ENCODE measurements at regions not wholly inside any gene's neighbourhood (a gene's known extent, or its start where the extent isn't known, plus 50 kb on each side); places are given as distances from the start of the nearest gene placed in this dataset.
"Not testable (repeated sequence)": the region's sequence is repeated elsewhere in the genome, so short reads cannot be mapped to it uniquely, and the experiment has no call there.

DNA sequence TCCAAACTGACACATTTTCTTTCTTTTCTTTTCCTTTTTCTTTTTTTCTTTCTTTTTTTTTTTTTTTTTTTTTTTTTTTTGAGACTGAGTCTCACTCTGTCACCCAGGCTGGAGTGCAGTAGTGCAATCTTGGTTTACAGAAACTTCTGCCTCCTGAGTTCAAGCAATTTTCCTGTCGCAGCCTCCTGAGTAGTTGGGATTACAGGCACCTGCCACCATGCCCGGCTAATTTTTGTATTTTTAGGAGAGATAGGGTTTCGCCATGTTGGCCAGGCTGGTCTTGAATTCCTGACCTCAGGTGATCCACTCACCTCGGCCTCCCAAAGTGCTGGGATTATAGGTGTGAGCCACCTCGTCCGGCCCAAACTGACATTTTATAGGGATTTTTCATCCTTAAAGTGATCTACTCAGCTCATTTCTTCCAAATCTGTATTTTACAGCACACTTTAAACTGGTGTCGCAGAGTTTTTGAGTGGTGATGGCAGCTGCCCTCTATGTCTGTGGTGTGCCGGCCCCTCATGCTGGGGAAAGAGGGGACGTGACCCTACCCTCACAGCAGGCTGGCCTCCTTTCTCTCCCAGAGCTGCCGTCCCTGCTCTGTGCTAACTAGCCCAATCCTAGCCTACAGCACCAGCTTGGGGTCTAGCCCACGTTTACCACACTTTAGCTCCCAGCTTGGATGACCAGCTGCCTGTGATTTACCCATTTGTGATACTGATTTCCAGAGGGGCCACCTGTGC is 211.9 kb upstream of the HAAO start:
- DNase-seq (ENCODE audit: low read depth in 2 of 2) = not testable (repeated sequence)

DNA sequence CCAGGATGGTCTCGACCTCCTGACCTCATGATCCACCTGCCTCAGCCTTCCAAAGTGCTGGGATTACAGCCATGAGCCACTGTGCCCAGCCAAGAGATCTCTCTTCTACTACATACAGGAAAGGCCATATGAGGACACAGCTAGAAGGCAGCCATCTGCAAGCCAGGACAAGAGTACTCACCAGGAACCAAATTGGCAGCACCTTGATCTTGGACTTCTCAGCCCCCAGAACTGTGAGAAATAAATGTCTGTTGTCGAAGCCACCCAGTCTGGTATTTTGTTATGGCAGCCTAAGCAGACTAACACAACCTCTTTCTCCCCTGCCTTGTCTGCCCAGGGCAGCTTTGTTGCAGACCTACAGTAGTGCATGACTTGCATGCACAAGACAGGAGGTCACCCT is 211.3 kb upstream of the HAAO start:
- DNase-seq (ENCODE audit: low read depth in 2 of 2) = no peak

DNA sequence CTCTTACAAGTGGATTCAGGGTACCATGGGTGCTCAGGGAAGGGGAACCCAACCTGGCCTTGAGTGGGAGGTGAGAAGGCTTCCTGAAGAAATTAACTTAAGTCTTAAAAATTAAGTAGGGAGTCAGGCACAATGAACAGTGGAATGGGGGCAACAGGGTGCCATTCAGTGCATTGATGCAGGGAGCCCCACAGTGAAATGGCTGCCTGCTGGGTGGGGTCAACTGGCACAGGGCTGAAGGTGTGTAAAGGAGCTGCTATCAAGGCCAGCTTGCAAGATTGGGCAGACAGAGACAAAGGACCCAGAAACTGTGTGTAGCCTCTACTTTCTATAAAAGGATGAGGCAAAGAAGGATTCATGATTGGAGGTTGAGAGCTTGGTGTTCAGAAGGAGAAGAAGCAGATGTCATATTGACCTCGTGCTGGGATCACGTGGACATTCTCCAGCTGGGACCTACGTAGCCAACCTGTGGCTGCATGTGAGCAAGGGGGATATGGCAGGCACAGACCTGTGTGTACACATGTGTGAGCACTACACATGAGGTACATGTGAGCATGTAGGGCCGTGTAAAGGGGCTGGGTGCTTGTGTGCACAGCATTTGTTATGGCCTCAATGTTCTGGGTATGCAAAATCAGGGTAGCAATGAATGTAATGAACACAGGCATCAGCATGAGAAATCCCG is 209.5 kb upstream of the HAAO start:
- DNase-seq (ENCODE audit: low read depth in 2 of 2) = no peak

DNA sequence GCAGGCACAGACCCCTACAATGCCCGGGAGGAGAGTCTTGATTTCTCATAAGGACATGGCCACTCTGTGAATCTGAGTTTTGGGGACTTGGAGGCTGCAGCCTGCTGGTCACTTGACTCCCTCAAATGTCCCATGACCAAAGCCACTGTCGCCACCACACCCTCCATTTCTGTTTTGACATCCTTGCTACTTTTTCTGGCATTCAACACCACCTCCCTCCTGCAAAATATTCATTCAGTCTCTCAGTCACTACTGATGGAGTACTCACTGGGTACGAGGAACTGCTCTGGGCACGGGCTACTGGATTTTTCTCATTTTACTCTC is 208.6 kb upstream of the HAAO start:
- DNase-seq (ENCODE audit: low read depth in 2 of 2) = no peak

DNA sequence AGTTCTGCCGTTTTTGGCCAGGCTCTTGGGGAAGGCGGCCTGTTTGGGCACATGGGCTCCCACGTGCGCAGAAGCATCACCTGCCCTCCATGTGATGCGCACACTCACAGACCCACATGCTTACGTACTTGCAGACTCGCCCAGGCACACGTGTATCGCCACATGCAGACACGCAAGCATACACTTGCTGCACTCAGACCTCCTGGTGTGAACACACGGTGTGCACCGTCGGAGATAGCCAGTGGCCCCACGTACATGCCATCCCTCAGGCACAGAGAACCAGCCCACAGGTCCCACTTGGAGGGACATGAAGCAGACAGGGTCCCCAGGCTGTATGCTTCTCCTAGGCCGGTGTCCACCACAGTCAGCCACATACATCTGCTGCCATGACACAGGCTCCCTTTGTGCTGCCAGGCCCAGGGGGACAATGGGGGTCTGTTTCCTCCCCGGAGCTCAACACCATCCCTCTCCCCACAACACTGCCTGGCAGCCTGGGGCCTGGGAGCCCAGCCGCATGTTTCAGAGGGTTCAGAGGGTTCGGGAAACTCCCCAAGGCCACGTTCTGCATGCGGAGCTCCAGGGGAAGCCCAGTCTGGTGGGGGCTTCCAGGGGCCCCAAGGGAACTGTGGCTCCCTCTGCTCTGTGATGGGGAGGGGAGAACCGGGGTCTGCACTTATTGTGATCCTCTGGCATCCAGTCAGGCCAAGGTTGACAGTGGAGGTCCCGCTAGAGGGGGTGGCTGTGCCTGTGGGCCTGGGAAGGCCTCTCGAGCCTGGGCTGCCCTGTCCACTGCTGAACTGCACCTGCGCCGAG is 208.1 kb upstream of the HAAO start:
- no peak for DNase-seq (ENCODE audit: low read depth in 2 of 2)

DNA sequence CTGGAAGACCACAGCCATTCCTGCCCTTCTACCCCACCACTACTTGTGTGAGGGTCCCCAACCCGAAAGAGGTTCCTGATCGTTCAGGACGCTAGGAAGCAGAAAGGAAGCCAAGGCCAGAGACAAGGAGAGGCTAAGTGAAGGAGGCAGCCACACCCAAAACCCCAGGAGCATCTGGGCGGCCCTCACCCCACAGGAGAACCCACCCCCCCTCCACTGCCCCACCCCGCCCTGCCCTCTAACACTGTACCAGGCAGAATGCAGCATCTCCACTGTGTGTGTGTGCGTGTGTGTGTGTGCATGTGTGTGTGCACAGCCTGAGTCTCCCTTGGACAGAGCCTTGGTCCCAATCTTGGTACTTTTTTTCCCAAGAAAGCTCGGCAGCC is 207.5 kb upstream of the HAAO start:
- DNase-seq (ENCODE audit: low read depth in 2 of 2) = no peak

DNA sequence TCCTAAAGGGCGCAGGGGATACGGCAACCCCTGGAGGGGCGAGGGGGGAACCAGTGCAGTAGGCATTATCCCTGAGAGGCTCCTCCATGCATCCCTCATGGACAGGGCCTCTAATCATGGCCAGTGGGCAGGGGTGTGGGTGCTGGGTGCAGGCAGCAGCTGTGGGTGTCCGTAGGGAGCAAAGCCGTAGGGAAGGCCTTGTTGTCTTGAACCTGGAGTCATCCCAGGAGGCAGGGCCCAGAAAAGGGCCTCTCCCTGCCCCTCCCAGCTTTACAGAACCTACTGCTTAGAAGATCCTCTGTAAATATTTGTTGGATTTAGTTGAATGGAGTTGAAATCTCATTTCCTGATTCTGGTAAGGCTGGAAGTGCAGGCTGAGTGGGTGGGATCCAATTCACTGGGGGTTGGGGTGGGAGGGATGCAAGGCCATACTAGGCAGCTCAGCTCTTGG is 207.0 kb upstream of the HAAO start:
- DNase-seq (ENCODE audit: low read depth in 2 of 2) = no peak

DNA sequence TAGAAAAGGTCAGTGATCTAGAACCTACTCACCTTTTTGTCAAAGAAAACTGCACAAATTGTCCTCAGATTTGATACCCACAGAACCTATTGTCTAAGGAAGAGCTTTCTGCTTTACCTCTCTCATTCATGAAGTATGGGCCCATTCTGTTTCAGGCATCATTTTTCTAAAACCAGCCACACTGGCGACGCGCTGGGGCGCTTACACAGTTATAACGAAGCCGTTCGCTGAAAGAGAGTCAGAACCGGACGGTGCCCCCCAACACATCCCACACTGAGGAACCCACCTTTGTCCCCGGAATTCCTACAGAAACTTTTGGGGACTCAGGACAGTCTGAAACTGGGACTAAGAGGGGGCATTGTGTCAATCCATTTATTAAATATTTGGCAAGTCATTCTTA is 206.3 kb upstream of the HAAO start:
- no peak for DNase-seq (ENCODE audit: low read depth in 2 of 2)

DNA sequence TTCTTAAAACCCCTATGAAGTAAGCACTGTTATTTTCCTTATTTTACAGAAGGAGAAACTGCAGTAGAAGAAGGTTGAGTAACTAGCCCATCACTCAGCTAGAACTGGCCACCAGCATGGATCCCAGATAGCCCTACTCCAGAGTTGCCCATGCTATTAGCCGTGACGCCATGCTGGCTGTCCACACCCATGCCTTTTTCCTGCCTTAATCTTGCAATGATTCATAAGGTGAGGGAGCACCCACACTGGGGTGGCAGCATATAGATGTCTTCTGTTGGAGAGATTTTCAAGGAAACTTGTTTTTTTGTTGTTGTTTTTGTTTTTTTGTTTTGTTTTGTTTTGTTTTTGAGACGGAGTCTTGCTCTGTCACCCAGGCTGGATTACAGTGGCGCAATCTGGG is 204.1 kb upstream of the HAAO start:
- DNase-seq (ENCODE audit: low read depth in 2 of 2) = no peak

DNA sequence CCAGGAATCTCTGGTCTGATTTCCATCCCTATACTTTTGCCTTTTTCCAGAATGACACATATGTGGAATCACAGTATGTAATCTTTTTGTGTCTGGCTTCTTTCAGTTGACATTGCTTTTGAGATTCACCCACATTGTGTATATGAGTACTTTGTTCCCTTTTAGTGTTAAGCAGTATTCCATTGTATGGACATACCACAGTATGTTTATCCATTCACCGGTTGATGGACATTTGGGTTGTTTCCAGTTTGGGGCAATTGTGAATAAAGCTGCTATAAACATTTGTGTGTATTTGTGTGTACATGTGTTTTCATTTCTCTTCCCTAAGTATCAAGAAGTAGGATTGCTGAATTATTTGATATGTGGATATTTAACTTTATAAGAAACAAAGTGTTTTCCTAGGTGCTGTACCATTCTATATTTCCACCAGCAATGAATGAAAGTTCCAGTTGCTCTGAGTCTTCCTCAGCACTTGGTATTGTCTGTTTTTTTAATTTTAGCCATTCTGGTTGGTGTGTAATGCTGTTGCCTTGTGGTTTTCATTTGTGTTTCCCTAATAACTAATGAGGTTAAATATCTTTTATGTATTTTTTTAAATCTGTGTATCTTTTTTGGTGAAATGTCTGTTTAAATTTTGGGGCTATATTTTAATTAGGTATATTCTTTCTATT is 203.5 kb upstream of the HAAO start:
- DNase-seq (ENCODE audit: low read depth in 2 of 2) = no peak

DNA sequence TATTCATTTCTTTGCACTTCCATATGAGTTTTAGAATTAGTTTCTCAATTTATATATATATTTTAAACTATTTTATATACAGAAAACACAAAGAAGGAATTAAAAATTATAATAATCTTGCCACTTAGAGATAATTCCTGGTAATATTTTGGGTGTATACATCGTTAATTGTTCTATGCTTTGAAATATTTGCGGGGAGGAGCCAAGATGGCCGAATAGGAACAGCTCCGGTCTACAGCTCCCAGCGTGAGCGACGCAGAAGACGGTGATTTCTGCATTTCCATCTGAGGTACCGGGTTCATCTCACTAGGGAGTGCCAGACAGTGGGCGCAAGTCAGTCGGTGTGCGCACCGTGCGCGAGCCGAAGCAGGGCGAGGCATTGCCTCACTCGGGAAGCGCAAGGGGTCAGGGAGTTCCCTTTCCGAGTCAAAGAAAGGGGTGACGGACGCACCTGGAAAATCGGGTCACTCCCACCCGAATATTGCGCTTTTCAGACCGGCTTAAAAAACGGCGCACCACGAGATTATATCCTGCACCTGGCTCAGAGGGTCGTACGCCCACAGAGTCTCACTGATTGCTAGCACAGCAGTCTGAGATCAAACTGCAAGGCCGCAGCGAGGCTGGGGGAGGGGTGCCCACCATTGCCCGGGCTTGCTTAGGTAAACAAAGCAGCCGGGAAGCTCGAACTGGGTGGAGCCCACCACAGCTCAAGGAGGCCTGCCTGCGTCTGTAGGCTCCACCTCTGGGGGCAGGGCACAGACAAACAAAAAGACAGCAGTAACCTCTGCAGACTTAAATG is 197.1 kb upstream of the HAAO start:
- not testable (repeated sequence) for DNase-seq (ENCODE audit: low read depth in 2 of 2)

DNA sequence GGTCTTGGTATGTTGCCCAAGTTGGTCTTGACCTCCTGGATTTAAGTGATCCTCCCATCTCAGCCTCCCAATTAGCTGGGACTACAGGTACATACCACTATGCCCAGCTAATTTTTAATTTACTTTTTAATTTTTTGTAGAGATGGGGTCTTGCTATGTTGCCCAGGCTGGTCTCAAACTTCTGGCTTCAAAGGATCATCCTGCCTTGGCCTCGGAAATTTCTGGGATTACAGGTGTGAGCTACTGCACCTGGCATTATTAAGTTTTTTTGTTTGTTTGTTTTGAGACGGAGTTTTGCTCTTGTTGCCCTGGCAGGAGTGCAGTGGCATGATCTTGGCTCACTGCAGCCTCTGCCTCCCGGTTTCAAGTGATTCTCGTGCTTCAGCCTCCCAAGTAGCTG is 195.7 kb upstream of the HAAO start:
- DNase-seq (ENCODE audit: low read depth in 2 of 2) = not testable (repeated sequence)

DNA sequence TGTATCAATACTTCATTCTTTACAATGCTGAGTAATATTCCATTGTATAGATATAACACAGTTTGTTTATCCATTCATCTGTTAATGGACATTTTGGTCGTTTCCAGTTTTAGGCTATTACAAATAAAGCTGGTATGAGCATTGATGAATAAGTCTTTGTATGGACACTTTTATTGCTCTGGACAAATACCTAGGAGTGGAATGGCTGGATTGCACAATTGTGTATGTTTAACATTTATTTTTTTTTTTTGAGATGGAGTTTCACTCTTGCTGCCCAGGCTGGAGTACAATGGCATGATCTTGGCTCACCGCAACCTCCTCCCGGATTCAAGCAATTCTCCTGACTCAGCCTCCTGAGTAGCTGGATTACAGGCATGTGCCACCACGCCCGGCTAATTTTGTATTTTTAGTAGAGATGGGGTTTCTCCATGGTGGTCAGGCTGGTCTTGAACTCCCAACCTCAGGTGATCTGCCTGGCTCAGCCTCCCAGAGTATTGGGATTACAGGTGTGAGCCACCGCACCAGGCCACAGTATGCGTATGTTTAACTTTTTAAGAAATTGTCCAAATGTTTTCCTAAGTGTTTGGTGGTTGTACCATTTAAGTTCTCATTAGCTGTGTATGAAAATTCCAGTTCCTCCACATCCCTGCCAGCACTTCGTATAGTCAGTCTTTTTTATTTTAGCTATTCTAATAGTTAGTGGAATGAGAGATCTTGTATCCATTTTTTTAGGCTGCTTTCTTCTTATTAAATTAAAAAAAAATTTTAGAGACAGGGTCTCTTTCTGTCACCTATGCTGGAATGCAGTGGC is 194.9 kb upstream of the HAAO start:
- no peak for DNase-seq (ENCODE audit: low read depth in 2 of 2)

DNA sequence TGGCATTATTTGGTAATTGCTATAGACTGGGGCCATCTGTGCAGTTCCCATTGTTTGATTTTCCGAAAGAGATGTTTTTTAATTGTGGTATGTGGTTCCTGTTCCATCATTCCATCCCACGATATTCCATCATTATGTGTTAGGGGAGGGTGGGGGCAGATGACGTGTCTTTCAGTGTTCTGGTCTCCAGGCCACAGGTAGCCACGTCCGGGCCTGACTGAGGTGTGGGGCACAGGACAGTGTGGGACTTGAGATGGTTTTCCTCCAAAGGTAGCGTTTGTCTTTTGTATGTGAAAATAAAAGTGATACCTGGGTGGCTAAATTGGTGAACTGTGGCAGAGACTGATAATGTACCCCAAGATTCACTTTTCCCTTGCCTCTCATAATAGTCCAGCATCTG is 192.2 kb upstream of the HAAO start:
- peak in 1 of 2 donors; percentile 36 for DNase-seq (ENCODE audit: low read depth in 2 of 2)

DNA sequence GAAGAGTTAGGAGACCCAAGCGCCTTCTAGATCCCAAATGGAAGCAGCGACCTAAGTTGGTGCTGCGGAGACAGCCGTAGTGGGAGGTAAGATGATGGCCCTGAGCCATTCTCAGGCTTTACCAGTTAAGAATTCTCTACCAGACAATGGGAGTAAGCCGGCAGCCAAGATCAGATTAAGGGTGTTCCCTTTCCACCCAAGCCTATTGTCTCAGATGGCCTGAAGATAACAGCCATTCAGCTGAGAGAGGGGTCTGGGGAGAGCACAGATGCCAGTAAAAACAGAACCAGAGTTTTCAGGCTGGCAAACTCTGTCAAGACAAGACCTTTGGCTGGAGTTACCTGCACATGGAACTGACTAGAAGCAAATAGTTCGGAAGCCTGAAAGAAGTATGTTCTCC is 191.7 kb upstream of the HAAO start:
- DNase-seq (ENCODE audit: low read depth in 2 of 2) = no peak

DNA sequence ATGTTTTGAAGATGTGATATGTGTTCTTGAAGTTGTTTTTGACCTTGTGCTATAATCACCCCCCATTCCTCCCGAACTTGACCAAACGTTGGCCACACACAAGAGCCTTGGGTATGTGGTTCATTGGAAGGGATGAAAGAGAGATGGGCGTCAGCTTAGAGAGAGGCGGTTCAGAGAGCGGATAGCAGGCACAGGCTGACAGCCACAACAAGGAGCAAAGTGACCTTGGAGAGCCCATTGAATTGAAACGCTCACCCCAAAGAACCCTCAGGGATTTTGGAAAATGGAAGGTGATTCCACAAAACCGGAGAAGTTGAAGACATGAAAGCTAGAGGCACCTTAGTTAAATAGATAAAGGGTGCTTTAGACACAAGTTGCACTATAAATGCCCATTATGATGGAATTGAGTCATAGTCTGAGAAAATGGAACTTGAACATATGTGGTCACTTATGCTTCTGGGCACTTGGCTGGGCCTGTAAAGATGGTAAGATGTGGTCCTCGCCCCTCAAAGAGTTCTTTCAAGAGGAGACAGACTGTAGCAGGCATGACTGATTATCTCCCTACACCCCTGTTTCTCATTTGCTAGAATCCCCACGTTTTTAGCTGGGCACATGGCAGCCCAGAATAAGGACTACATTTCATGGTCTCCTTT is 188.5 kb upstream of the HAAO start:
- no peak for DNase-seq (ENCODE audit: low read depth in 2 of 2)

DNA sequence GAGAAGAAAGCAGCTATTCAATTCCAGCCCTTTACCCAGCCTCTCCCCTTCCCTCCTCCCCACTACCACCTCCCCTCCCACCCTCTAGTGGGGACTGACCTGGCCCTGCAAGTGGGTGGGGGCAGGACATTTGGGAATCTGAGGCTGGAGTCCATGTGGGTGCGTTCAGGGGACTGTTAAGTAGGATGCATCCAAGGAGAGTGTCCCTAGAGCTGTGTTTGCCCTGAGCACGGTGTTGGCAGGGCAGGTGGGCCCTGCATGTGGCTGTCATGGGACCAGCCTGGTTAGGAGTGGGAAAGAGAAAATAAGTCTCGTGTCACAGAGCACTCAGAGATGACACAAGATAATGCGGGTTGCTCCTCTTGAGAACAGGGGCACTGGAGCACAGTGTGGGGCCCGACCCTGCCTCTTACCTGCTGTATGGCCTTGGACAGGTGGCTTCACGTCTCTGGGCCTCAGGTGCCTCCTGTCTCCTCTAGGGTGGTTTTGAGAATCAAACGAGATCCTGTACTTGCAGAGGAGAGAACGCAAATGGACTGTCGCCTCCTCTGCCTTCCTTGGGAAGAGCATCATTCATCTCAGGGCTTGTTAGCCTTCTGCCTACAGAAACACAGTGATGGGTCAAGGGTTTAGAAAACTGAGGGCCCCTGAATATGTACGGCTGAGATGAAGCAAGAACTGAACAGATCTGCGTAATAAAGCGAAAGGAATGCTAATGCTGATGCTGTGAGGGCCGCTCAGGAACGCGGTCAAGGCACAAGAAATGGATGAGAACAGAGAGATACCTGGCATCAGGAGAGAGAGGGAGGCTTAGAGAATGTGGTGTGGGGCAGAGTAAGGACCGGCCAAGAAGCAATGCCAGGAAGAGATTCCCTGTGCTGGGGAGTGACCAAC is 187.7 kb upstream of the HAAO start:
- DNase-seq (ENCODE audit: low read depth in 2 of 2) = no peak

DNA sequence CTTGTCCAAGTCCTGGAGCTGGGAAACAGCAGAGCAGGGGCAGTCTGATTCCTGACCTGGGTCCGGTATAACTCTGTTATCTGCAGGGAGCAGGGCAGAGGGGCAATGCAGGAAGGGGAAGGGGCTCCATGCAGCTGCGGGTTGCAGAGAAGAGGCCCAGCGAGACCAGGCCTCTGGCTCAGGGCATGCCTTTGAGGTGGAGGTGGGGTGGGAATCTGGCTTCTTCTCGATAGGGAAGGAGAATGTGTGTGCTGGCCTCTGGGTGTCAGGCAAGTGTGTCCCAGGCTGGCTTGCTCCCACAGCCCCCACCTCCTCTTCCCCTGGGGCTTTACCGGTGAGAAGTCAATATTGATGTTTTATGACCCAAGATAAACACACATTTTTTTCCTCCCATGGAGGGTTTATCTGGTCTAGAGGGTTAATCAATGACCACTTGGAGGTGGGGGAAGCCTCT is 187.1 kb upstream of the HAAO start:
- no peak for DNase-seq (ENCODE audit: low read depth in 2 of 2)

Measured in dermis microvascular lymphatic vessel endothelial cell (primary cell).